Ovary (tissue), 3 donors: ENCODE measurements at regions not wholly inside any gene's neighbourhood (a gene's known extent, or its start where the extent isn't known, plus 50 kb on each side); places are given as distances from the start of the nearest gene placed in this dataset.

Experiments used
- CTCF ChIP-seq, 3 donors: fragments of 450-650 bp in 2 of 3; fragments of 200-600 bp in 1 of 3; IDR thresholded peaks; one replicate each; pipeline versions ENCODE4 v1.5.1 to v1.8.0; 2016 to 2022; ENCODE audit warnings: antibody characterized with exemption in 3 of 3, mild to moderate bottlenecking in 1 of 3
- EP300 ChIP-seq: sonication (generic); formaldehyde crosslinking; IDR thresholded peaks from one replicate; pipeline ENCODE4 v1.6.1; 2017; ENCODE audit warnings: antibody characterized with exemption
- donor health status: DM: no; HTN: no; CAD: no.

GRCh38 chr1:172946814-172947507 is 103.8 kb downstream of the TNFSF18 start:
- TF ChIP-seq CTCF (IDR thresholded peaks at IDR 0.05) (no peak), EP300 (no peak)
